Kidney (tissue), 13 donors: ENCODE measurements at regions not wholly inside any gene's neighbourhood (a gene's known extent, or its start where the extent isn't known, plus 50 kb on each side); places are given as distances from the start of the nearest gene placed in this dataset.

Experiments
- DNase-seq, 5 donors: peaks; one replicate each; pipeline ENCODE4 v3.0.0-alpha.2; 2013 to 2020
- FAIRE-seq: peaks from 2 replicates; lab custom pipeline; 2012; peaks lifted over from hg19 to GRCh38; lab: Jason Lieb, UNC
- H3K27ac ChIP-seq, 2 donors: one replicate each; pipeline ENCODE4 v1.7.0; 2013; ENCODE audit warnings: low read depth in 2 of 2, low read length in 2 of 2, inconsistent platforms in 1 of 2
- H3K27me3 ChIP-seq: one replicate; pipeline ENCODE4 v1.7.1; 2013; ENCODE audit warnings: low read length, inconsistent platforms; ENCODE audit not compliant: control insufficient read depth, insufficient read depth
- H3K36me3 ChIP-seq, 3 donors: one replicate each; pipeline versions ENCODE4 v1.7.0 to v1.7.1; 2013; ENCODE audit warnings: low read length in 3 of 3, control low read depth in 1 of 3, inconsistent platforms in 1 of 3; ENCODE audit not compliant: insufficient read depth in 3 of 3, control insufficient read depth in 2 of 3
- H3K4me1 ChIP-seq, 3 donors: one replicate each; pipeline versions ENCODE4 v1.7.0 to v1.7.1; 2013; ENCODE audit warnings: low read length in 3 of 3, inconsistent platforms in 1 of 3, low read depth in 1 of 3; ENCODE audit not compliant: control insufficient read depth in 2 of 3, insufficient read depth in 2 of 3
- H3K4me3 ChIP-seq, 3 donors: one replicate each; pipeline versions ENCODE4 v1.7.0 to v1.8.1; 2013; ENCODE audit warnings: low read length in 3 of 3, control low read depth in 1 of 3, inconsistent platforms in 1 of 3
- H3K9ac ChIP-seq, 3 donors: one replicate each; pipeline versions ENCODE4 v1.7.0 to v1.7.1; 2013; ENCODE audit warnings: low read length in 3 of 3, control low read depth in 1 of 3, inconsistent platforms in 1 of 3
- H3K9me3 ChIP-seq, 3 donors: one replicate each; pipeline versions ENCODE4 v1.7.0 to v1.7.1; 2013; ENCODE audit warnings: low read length in 3 of 3, control low read depth in 1 of 3, inconsistent platforms in 1 of 3; ENCODE audit not compliant: control insufficient read depth in 2 of 3, insufficient read depth in 1 of 3
- CTCF ChIP-seq: IDR thresholded peaks from 3 replicates; pipeline ENCODE4 v1.5.1; 2012; ENCODE audit warnings: mild to moderate bottlenecking, moderate library complexity, borderline replicate concordance; ENCODE audit not compliant: insufficient read depth; ENCODE audit errors: extremely low read depth
- intact Hi-C: fragments of 100-400 bp; cut with DNase I; formaldehyde crosslinking; loops from one replicate; pipeline ENCODE4 v1.11.1; 2022
- donor health status: control.
- donor health status: control.
- donor health status: control.
- donor health status: control.
- donor health status: control.
- donor health status: DM: yes; HTN: yes; CAD: no.
- donor health status: Normal renal cell carcinoma (clear cell type).

- FAIRE-seq (no peak), DNase-seq (peak in 2 of 5 donors; percentile 48 to 53)
- H3K4me3 ChIP-seq: no peak overlapping the region
- H3K9me3 ChIP-seq: no peaks in the 10 kb centered on the region
- TF ChIP-seq CTCF: no peak
- H3K36me3 ChIP-seq: no peaks in the 10 kb centered on the region
- H3K9ac ChIP-seq: no peak overlapping the region
- intact Hi-C loops: no loop called here
- no peak overlapping the region for H3K27ac ChIP-seq
- H3K4me1 ChIP-seq: no peaks in the 10 kb centered on the region
- H3K27me3 ChIP-seq: no peaks in the 10 kb centered on the region
Measured at GRCh38 chr13:73365252-73365651, 306.4 kb downstream of the KLF5 start.

DNA sequence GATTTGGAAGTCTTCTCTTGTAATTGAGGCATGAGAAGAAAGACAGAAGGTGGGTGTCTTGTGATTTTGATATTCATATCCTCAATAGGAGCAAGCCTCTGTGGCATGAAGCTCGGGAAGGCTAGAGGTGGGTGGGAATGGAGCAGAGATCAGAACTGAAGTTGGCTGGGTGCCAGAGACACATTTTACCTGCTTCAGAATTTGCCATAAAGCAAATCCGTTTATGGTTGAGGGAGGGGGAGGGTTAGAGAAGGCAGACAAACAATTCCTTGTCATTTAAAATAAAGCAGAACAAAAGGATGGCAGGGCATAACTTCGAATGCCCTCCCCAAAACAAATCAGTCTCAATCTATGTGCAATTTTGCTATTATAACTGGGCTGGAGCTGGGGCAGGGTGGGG, 305.9 kb downstream of the KLF5 start:
- Histone ChIP-seq H3K9me3 (no peaks in the 10 kb centered on the region), H3K36me3 (no peaks in the 10 kb centered on the region), H3K4me3 (no peak overlapping the region), H3K27ac (no peak overlapping the region), H3K9ac (no peak overlapping the region), H3K27me3 (no peaks in the 10 kb centered on the region), H3K4me1 (no peaks in the 10 kb centered on the region)
- no peak for FAIRE-seq
- no peak for TF ChIP-seq CTCF
- DNase-seq: no peak
- intact Hi-C loops: no loop called here

DNA sequence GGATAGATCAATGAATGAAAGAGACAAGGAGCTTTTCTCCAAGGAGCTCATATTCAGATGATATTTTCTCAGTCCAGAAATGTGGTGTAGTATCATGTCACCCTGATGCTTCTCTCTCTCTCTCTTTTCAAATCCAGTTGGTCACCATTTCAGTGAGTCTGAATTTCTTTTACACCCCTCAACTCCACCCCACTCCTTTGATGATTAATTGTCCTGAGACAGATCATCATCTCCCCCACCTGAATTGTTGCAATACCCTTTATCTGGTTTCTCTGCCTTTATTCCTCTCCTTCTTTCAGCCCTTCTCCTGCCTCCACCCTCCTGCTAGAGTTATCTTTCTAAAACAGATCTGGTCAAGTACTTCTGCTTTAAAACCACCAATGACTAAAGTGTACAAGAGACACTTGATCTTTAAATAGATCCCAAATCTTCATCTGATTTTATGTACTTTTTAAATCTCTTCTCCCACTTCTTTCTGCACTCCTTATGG, 299.8 kb downstream of the KLF5 start:
- TF ChIP-seq CTCF: no peak
- DNase-seq: no peak
- H3K9ac ChIP-seq: no peak overlapping the region
- intact Hi-C loops: no loop called here
- H3K27ac ChIP-seq: no peak overlapping the region
- no peaks in the 10 kb centered on the region for H3K4me1 ChIP-seq
- no peaks in the 10 kb centered on the region for H3K36me3 ChIP-seq
- H3K9me3 ChIP-seq: no peaks in the 10 kb centered on the region
- no peak overlapping the region for H3K4me3 ChIP-seq
- FAIRE-seq: no peak
- no peaks in the 10 kb centered on the region for H3K27me3 ChIP-seq

- H3K27ac ChIP-seq: no peak overlapping the region
- no peaks in the 10 kb centered on the region for H3K4me1 ChIP-seq
- DNase-seq: no peak
- FAIRE-seq: no peak
- no peak overlapping the region for H3K4me3 ChIP-seq
- no peak overlapping the region for H3K9ac ChIP-seq
- H3K36me3 ChIP-seq: no peaks in the 10 kb centered on the region
- no peak for TF ChIP-seq CTCF
- no peaks in the 10 kb centered on the region for H3K27me3 ChIP-seq
- H3K9me3 ChIP-seq: no peaks in the 10 kb centered on the region
- intact Hi-C loops: no loop called here
Measured at GRCh38 chr13:73355134-73355533, 296.3 kb downstream of the KLF5 start.
